ENCODE measurements at regions not wholly inside any gene's neighbourhood (a gene's known extent, or its start where the extent isn't known, plus 50 kb on each side); places are given as distances from the start of the nearest gene placed in this dataset.
A peak's percentile ranks its signal among the peaks of the same experiment; 100 is the strongest.

DNA sequence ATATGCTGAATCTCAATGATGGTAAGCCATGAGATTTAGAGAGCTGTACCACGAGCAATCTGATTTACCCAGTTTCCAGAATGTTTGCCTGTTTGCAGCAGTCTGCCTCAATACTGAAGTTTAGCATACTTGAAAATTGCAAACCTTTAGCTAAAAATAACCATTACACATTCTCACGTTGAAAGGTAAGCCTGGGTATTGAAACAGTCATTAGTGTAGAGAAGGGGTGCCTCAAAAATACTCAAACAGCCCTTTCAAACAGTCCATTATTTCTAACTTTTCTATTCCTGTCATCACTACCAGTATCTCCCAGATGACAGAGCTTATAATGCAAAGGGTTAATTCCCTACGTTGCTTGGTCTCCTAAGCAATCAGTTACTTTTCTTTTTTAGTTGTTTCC is 111.8 kb upstream of the MBNL1 start:
- DNase-seq, result no peak

DNA sequence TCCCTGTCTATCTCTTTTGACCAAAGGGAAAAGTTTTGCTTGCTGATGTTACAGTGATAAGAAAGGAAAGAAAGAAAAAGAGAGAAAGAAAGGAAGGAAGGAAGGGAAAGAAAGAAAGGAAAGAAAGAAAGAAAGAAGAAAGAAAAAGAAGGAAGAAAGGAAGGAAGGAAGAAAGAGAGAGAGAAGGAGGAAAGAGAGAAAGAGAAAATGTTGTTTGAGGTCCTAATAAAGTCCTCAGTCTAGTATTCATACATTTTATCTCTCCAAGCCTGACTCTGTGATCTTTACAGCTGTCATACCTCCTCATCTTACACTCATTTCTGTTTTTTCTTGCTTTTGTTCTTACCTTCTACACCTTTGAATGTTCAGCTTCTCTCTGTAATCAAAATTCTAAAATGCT is 111.4 kb upstream of the MBNL1 start:
- no peak for DNase-seq

DNA sequence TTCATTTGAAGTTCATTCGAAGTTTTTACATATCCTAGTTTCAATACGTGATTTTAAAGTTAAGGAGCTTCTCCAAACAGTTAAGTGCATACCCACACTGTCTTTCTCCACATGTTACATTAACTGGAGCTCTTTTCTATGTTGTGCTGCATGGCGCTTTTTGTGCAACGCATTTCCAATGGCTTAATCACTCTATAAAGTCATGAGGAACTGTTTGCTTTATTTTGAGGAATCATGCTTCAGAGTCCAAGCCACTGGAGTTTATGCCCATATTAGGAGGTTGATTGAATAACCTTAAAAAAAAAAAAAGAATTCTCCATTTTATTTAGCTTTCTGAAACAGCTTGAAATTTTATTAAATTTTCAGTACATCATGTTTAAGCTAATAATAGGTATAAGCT is 109.4 kb upstream of the MBNL1 start:
- no peak for DNase-seq

DNA sequence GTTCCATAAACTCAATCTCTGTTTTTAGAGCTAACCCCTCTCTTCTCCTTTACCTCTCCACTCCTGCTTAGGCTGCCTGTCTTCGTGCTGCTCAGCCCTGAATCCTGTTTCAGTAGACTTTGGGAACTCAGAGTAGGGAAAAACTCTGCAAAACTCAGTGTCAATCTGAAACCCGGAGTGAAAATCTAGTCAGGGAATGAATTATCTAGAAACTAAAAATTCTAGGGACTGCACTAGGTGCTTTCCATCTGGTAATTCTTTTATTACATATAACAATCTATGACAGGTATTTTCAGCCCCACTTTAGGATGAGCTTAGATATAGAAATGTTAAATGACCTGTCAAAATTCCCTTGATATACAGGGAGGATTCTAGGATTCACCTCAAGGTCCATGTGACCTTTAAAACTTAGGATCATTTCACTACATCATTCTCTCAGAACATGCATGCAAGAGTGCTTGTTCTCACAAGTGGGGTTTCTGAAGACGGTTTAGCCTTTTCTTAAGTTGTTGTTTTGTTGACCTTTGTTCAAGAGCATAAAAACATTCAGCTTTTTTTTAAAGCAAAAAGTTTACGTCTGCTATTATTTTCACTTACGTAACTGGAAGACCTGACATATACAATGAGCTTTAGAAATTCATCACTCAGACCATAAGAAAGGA is 108.2 kb upstream of the MBNL1 start:
- no peak for DNase-seq

DNA sequence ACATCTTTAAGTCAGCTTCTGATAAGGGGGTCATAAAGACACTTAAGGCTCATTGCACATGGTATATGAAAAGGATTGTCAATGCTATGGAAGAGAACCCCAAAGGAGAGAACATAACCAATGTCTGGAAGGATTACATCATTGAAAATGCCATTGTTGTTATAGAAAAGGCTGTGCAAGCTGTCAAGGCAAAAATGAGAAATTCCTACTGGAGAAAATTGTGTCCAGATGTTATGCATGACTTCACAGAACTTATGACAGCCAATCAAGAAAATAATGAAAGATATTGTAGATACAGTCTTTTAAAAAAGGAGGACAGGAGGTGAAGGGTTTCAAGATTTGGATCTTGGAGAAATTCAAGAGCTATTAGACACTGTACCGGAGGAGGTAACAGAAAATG is 96.3 kb upstream of the MBNL1 start:
- no peak for DNase-seq

DNA sequence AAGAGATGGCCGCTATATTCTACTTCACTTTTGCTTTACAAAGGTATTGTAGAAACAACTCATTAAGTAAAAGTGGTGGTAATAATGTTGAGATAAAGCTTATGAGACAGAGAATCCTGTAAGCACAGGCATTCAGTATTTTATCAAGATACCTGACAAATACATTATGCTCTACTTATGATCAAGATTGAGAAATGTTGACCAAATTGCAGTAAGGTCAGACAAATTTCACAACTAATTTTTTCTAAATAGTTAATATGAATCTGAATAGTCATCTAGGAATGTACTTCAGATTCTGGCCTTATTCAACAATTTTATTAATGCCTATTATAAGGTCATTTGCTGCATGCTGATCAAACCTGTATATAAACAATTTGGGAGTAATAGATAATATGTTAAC is 95.1 kb upstream of the MBNL1 start:
- DNase-seq, result no peak

DNA sequence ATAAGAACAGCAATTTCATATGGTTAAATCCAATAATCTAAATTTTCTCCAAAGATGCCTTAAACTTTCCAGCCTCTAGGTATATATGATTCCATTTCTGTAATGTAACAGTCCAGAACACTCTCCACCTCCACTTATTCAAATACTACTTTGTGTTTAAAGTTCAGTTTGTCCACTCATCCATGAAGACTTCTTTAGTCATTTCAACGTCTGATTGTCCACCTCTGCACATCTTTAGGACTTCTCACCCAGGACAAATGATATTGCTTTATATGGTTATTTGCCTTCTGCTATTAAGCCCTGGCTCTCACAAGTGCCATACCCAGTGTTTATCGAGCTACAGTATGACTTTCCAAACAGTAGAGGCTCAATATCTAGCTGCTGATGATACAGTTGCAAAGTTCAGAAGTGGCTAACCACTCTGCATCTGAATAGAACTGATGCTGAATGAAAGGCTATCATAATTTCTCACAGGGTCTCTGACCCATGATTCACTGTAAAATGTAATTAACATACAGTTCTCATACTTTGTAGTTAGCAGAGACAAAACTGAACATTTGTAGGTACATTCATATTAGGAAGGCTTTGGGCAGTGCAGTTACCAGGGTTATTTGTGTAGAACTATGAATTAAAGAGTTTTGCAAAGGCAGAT is 93.7 kb upstream of the MBNL1 start:
- DNase-seq, result no peak

DNA sequence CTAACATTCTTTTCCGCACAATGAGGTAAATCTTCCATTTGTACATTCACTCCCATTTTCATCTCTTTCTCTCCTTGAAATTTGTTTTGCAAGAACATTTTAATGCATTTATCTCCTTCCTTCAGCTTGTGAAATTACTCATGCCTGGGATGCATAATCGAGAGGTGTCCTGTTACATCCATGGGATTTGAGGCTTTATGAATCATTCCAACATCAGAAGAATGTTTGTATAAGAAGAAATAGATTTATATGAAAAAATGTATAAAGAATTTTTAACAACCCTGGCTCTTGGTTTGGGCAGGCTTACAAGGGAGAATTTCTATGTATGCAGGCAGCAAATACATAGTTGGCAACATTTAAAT is 93.2 kb upstream of the MBNL1 start:
- DNase-seq, result no peak

DNA sequence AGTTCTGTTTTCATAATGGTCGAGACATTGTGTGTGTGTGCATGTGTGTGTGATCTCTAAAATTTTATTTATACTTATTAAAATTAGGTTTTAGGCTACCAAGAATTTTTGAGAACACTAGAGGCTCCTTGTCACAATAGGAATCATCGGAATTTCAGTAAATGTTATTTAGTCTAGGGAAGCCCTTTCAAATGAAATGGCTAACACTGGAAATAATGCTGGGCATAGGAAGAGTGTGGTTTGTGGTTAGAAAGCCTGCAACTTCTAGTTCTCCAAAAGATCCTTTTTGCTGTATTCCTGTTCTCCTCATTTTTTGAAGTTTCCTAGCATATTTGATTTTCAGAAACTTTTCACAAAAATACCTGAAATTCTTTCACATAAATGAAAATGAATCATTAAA is 92.5 kb upstream of the MBNL1 start:
- no peak for DNase-seq

DNA sequence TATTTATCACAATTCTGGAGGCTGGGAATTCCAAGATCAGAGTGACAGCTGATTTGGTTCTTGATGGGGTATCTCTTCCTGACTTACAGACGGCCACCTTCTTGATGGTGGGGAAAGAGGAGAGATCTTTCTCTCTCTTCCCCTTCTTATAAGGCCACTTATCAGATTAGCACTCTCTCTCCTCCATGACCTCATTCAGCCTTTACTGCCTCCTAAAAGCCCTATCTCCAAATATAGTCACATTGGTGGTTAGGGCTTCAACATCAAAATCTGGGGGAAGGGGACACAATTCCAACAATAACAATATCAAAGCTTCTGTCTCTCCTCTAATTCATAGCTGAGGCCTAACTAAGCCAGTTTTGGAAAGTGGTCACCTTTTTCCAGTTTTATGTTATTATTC is 91.7 kb upstream of the MBNL1 start:
- no peak for DNase-seq

DNA sequence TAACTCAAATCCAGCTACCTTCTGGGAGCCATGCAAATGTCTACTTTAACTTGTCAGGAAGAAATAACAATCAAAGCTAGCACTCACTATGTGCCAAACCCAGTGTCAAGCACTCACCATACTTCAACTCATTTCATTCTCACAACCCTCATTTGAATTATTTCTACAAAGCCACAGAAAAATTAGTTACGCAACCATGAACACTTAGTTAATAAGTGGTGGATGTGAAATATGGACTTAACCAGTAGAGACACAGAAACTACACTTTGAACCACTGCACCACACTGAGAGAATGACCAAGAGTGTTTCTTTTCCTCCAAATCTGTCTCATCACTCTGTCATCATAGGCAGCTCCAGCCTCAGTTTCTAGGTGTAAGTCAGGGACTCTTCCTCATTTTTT is 91.0 kb upstream of the MBNL1 start:
- no peak for DNase-seq

DNA sequence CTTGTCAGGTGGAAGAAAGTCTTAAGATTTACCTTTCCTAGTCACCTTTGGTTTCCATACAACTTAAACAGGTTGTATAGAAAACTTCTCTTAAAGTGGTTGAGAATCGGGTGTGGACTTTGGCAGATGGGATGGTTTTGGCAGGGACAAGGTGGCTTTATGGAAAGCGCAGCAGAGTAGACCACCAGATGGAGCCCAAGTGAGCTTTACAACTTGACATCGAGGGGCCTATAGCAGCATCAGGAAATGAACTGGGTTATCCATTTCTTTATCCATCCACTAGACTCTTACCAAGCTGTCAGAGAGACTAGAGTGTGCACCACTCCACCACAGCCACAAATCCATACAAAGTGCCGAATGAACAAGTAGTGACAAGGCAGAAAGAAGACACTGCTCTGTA is 85.3 kb upstream of the MBNL1 start:
- DNase-seq, result peak; percentile 69

DNA sequence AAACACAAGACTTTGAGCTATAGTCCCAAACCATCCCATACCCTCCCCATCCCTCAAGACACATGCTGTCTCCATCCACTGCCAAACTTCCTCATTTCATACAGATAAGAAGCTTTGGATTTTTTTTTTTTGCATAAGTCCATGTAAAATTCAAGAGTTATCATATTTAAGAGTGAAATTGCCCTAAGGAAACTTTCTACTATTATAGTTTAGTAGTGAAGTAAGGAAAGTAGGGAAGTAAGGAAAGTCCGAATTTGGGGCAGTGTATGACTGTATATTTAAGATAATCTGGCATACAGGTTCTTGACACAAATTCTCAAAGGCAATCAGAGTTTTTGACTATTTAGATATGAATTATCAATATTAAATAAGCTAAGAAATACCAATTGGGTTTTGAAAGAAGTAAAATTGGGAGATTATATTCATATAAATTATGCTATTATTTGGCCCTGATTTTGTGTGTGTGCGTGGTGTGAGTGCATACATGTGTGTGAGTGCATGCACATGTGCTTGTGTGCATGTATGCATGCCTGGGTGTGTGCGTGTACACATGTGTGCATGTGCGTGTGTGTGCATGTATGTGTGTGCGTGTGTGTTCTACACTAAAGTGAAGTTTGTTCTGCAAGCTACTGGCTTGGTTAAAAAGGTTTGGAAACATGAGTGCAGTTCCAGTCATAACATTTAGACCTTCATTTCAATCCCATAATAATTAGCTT is 83.6 kb upstream of the MBNL1 start:
- no peak for DNase-seq

DNA sequence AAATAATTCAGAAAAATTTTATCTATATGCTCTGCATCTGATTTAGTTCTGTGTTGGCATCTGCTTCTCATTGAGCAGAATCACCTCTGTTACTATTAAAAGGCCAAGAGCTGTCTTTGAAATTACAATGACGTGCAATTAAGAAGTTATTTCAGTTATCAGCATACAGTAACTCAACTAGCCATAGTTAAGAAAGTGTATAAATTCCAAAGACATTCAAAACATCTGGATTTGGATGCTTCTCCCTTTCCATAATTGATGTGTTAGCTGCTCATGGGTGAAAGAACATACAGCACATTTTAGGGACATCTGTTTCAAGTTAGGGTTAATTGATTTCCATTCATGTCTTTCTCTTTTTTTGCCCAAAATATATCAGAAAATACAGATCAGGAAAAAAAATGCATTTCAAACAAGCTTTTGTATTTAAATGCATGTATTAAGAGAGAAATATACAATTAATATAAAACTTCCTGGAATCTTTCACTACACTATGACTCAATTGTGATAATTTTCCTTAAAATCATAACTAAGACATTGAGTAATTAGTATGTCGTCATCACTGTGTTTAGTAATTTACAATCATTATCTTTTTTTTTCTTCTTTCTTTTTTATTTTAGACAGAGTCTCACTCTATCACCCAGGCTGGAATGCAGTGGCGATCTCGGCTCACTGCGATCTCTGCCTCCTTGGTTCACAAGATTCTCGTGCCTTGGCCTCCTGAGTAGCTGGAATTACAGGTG is 82.7 kb upstream of the MBNL1 start:
- no peak for DNase-seq

DNA sequence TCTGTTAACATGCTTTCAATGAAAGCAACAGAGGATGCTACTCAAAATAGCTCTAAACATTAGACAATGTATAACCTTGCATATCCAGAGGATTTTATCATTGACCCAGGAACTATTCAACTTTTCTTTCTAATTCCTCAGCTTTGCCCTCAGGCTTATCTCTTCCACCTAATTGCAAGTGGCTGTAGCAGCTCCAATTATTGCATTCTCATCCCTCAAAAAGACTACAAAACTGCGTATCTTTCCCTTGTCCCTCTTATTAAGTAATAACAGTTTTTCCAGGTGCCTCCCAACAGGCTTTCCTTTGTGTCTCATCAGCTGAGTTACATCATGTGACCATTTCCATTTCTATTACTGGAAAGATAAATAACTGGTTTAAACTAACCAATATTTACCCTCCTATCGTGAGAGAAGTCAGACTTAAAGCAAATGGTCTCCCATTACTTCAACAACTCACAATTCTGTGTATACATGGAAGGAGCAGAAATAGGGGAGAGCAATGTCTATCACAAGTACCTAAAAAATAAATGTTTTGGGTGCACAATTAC is 78.0 kb upstream of the MBNL1 start:
- DNase-seq, result no peak

DNA sequence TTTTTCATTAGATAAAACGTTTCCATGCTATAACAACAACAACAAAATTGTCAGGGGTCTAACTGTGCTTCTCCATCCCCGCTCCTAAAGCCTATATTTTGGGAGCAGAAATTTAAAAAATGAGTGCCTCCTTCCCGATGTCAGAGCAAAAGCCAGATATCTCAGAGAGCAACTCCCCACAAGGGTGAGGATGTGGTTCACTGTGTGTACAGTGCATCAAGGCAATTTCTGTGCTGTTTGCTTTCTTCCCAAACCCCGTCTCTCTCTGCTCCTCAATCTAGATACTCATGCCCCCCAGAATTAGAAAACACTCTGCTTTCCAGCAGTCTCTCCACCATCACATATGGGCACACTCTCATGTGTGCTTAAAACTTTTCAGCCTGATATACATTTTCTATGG is 76.7 kb upstream of the MBNL1 start:
- no peak for DNase-seq

DNA sequence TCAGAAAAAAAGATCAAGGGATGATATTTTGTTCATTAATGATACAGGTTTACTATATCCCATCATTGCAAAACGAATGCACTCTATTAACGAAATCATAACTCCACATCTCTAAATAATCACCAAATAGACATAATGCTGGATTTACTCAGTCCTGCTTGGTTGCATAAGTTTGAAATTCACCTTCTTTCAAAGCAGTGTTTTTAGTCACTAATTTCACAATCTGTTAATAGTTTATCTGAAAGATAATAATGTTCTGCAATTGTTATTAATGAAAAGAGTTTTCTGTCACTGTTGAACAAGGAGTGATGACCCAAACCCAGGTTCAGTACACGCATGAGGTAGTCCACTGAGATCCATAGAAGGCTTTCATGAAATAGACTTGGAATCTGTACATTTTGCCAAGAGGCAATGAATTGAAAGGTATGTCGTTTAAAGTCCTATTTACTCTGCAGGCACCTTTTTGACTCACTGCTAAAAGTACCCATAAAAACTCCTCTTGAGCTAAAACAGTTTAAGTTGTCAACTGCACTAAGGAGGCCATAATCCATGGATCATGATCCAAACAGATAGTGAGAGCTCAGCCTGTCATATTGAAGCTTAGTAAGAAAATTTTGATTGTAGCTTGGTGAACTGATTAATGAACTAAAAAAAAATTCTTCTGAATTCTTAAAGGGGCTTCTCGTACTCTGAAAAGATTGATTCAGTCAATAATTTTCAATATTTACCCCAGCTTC is 75.6 kb upstream of the MBNL1 start:
- no peak for DNase-seq

DNA sequence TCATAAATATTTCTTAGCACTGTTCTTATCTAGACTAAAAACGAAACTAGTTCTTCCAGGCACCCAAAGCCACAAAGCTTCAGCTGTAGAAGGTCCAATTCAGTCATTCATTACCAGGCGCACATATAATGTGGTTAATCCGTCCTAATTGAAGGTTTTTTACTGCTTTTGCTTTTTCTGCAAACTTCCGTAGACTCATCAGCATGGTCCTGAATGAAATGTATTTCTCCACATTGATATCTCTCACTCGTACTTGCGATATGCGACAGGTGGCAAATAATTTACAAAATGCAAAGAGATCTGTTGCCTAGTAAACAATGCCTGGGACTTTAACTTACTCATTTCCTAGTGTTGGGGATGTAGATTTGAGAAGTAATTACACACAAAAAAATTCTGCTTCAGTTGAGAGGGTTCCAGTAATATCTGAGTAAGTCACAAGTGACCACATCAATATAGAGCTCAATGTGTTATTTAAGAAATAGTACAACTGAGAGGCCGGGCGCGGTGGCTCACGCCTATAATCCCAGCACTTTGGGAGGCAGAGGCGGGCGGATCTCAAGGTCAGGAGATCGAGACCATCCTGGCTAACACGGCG is 75.0 kb upstream of the MBNL1 start:
- peak; percentile 76 for DNase-seq

DNA sequence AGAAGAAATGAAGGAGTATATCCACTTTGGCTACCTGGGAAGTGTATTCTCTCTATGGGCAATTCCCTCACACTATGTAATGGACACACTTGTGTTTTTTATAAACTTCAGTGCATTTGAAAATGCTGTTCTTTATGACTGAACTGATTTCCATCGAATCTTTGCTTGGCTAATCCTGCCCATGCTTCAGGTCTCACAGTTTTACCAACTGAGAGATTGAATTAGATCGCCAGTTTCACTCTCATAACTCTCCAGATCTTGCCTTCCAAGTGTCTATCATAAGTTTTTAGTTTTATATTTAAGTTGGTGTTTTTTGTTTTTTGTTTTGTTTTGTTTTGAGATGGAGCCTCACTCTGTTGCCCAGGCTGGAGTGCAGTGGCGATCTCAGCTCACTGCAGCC is 73.5 kb upstream of the MBNL1 start:
- no peak for DNase-seq

DNA sequence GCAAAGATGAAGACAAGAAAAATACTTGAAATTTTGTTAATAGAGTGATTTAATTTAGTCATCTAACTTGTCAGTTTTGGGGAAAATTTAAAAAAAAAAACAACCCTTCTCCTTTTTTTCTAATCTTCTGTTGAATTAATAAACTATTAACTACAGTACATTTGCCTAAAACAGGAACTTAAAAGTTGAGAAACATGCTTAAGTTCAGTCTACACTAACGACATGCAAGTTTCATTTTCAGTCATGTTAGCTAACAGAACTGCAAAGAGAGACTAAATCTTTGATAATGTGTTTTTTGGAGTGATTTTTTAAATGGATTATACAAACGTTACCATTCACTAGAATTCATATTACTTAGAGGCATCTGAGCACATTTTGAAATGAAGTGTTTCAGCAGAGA is 71.9 kb upstream of the MBNL1 start:
- DNase-seq, result peak; percentile 43

DNA sequence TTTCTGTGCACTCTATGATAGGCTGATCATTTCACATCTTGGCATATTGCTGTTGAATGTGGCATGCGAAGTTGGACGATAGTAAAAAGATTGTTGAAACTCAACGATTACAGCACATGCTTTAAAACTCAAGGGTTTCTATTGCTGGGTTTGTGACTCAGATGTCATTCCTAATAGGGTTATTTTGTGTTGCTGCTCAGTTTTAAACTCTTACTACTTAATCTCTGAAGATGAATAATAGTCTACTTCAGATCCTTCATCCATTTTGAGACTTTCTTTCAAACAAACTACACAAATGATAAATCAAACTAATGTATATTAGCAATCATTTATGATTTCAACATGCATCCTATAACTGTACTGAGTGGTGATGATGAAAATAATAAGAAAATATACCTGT is 71.3 kb upstream of the MBNL1 start:
- no peak for DNase-seq

DNA sequence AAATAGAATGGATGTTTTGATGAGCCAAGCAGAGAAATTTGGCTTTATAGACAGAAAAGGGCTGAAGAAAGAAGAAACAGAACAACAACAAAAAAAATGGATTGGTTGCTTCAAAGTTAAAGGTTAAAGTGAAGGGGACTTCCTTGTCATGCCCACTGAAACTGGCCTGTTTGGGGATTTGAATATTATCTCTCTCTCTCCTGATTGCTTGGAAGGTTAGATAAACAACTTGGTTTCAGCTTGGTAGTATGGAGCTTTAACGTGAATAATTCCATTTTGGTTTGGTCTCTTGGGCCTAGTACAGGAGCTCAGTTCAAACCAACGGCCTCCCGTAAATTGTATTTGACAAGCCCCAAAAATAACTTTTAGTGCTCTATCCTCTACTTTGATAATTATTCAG is 70.8 kb upstream of the MBNL1 start:
- peak; percentile 55 for DNase-seq

DNA sequence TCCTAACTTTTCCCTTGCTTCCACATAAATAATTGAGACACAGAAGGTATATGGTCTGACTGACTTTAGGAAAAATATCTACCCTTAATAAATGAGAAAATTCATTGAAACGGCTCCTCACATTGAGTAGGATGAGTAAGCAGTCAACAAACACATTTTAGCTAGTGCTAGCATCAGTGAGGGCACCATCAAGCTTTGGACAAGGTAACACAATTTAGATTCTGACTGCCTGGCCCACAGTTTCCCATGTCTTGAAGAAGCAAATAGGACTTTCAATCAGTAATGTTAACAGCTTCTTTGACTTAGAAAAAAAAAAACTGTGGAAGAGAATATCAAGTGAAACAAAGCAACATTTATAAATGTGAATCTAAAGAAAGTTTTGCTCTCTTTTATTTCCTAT is 70.1 kb upstream of the MBNL1 start:
- no peak for DNase-seq

Data from CD4-positive, alpha-beta T cell treated with Interleukin-10 for 1 hour (primary cell).